CD4-positive, alpha-beta T cell treated with Interleukin-4 for 1 hour (primary cell): ENCODE measurements at regions not wholly inside any gene's neighbourhood (a gene's known extent, or its start where the extent isn't known, plus 50 kb on each side); places are given as distances from the start of the nearest gene placed in this dataset.

Experiments
- DNase-seq, 2 donors: peaks; one replicate each; pipeline ENCODE4 v3.0.0-alpha.2; 2020 to 2022

DNA sequence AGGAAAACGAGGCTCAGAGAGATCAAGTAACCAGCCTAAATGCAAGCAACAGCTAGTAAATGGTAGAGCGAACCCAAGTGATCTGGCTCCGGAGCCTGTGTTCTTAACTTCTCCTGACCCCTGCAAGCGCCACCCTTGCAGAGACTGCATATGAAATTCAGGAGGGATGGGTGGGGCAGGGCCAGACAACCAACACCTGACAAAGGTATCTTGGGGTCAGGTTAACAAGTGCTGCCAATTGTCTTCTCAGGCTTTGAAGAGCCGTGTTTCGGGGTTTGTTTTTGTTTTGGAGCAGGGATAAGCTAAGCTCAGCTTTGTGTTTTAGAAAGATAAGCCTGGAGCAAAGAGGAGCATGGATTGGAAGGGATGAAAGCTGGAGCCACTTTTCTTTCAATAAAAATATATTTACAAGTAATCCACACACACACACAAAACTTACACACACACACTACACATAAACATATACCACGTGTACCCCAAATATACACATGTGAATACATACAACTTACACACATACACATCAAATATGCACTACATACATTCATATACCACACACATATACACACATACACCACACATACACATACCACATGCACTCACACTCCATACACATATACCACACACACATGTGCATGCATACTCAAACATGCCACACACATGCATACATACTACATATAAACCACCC, 722.0 kb downstream of the DIAPH3 start:
- DNase-seq = no peak

DNA sequence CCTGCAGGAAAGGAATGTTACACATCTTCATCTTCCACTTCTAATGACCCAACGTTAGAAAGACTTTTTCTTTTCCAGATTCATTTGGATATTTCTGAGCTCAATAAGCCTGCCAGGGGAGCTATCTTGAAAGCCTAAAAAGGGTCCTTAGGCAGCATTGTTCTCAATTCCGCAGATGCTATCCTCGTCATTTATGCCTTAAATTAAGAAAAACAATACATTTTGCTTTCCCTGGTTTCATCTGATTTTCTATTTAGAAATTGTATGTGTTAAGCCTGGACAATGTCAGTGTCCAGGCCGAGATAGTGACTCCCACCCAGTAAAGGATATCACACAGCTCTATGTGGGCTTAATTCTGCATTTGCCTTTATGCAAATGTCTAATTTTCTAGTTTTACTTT, 721.3 kb downstream of the DIAPH3 start:
- no peak for DNase-seq

DNA sequence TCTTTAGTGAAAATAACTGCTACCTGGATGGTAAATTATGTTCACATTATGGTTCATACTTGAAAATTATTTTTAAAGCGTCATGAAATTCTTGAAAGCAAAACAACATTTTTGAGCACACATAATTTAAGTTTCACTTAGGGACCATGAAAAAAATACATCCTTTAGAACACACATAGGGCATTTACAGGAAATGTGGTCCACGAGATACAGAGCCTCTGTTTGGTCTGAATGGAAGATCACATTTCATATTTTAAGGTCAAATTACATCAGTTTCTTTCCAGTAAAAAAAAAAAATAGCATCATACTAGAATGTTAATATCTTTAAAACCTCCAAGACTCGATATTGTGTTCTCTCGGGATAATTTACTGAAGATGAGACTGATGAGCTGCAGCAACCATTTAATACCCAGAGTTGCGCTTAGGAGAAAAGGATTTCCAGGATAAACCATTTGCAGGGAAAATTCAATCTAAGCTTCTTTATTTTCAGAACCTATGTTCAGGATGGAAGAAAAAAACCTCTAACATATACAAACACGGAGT, 720.7 kb downstream of the DIAPH3 start:
- DNase-seq = no peak

- DNase-seq = no peak
Observed at GRCh38 chr13:59444210-59444857, 719.4 kb downstream of the DIAPH3 start.

DNA sequence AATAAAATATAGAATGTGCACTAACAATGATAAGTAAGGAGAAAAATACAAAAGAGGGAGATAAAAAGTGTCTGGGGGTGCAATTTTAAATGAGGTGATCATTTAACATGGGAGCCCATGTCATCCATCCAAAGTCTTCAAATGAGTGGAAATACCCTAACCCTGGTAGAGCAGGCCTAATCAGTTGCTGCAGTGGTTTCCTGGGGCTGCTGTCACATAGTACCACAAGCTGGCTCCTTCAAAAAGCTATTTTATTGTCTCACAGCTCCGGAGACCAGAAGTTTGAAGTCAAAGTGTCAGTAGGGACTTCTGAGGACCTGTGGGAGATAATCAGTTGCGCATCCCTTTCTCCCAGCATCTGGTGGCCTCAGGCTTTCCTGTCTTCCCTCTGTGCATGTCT, 717.9 kb downstream of the DIAPH3 start:
- DNase-seq = no peak

GRCh38 chr13:59446391-59446790, 717.3 kb downstream of the DIAPH3 start:
- DNase-seq = no peak

- DNase-seq = no peak
Observed at GRCh38 chr13:59447031-59447430, 716.7 kb downstream of the DIAPH3 start.

DNA sequence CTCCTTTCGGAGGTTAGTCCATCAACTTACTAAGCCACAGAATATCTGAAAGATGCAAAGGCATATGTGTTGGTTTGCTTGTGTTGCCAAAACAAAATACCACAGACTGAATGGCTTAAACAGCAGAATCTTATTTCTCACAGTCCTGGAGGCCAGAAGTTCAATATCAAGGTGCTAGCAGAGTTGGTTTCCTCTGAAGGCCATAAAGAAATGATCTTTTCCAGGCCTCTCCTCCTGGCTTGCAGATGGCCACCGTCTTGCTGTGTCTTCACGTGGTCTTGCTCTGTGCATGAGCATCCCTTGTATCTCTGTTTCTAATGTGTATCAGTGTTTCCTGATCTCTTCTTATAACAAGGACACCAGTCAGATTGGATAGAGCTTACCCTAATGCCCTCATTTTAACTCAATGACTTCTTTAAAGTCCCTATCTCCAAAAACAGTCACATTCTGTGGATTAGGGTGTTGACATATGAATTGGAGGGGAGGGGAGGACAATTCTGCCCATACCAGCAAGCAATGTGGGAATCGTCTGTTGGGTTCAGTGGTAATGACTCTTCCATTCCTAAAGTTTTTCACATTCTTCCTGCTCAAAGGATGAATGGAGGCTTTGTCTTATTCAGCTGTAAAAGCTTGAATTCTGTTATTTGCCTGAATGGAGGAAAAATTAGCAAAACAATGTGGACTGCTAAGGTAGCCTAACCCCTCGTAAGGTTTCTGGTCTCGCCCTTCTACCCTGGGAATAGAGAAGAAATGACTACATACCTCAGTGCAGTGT, 715.7 kb downstream of the DIAPH3 start:
- DNase-seq = no peak

GRCh38 chr13:59449750-59450149, 714.0 kb downstream of the DIAPH3 start:
- DNase-seq = no peak

DNA sequence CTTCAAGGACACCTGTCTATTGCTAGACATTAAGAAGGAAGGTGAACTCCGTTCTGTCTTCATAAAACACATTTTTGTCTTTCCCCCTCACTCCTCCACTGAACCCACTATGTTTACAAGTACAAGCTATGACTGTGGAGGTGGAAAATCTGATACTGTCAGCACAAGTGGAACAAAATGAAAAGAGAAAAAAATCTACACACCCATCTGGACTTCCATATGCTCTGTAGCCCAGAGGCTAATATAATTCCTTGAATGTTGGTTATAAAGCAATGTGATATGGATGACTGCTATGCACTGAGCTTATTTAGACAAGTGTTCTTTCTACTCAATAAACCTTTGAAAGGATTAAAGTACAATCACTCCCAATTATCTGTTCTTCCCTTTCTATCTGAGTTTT, 713.5 kb downstream of the DIAPH3 start:
- DNase-seq = no peak

- no peak for DNase-seq
Observed at GRCh38 chr13:59451236-59451635, 712.5 kb downstream of the DIAPH3 start.

GRCh38 chr13:59452189-59452890, 711.4 kb downstream of the DIAPH3 start:
- DNase-seq = no peak

- DNase-seq = no peak
Observed at GRCh38 chr13:59458908-59459579, 704.7 kb downstream of the DIAPH3 start.

DNA sequence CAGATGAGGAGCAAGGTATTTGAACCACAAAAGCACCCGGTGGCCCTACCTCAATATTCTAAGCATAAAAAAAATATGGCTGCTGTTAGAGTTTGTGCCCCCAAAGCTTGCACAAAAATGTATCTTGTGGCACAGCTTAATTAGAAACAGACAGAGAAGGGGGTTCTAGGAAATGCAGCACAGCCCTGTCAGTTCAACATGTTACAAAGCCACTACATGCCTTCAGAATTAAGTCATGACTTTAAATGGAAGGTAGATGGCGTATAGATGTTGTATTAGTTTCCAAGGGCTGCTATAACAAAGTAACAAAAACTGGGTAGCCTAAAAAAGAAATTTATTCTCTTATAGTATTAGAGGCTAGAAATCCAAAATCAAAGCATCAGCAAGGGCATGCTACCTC, 703.8 kb downstream of the DIAPH3 start:
- no peak for DNase-seq

DNA sequence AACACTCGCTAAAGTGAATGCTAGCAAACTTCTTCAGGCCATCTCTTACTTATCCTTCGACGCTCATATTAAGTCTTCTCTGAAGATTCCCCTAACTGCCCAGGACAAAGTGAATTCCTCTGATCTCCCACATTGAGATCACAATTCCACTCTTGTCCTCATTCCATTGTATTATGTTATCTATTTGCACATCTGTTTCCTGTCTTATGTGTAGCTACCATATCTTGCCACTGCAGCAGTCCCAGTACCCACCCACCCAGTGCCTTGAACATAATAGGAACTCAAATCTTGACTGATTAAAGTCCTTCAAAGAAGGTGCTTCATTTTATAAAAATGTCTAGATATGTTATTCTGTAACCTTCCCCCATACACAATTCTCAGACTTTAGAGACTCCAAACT, 702.3 kb downstream of the DIAPH3 start:
- no peak for DNase-seq

- DNase-seq = no peak
Observed at GRCh38 chr13:59463023-59463422, 700.7 kb downstream of the DIAPH3 start.

DNA sequence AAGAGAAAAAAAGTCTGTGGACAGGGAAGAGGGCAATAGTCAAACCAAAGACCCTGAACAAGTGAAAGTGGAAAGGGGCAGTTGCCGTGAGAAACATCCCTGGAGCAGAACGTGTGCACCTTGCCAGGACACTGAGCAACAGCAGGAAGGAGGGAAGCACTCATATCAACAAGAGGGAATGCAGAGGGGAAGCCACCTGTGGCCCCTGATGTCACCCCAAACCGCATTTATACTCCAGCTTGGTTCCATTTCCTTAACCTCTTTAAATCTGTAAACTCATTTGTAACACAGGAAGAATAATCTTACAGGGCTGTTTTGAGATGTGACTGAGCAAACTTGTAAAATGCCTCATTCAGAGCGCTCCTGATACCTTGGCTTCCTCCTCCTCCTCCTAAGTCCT, 698.8 kb downstream of the DIAPH3 start:
- no peak for DNase-seq

DNA sequence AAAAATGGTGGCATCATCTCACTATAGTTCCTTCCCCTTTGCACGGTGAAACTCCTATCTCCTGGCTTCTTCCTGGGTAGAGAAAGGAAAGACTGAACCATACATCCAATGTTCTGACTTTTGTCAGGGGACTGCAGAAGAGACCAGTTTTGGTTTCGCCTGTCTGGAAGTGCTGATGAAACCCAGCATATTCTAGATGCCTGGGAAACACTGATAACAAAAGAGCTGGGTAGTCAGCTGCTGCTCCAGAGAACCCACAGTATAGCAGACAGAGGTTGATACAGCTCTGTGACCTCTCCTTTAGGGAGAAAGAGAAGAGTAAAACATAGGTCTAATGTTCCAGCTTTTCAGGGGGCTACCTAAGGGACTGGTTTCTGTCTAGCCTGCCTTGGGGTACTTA, 695.3 kb downstream of the DIAPH3 start:
- DNase-seq = no peak

DNA sequence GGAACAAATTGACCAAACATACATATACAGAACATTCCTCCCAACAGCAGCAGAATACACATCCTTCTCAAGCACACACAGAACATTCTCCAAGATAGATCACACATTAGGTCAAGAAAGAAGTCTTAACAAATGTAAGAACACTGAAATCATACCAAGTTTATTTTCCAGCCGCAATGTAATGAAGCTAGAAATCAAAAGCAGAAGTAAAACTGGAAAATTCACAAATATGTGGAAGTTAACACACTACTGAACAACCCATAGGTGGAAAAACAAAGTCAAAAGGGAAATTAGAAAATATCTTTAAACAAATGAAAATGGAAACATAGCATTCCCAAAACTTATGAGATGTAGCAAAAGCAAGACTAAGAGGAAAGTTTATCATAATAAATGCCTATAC, 692.6 kb downstream of the DIAPH3 start:
- DNase-seq = no peak

- no peak for DNase-seq
Observed at GRCh38 chr13:59472134-59472533, 691.6 kb downstream of the DIAPH3 start.

GRCh38 chr13:59474696-59475095, 689.0 kb downstream of the DIAPH3 start:
- no peak for DNase-seq

DNA sequence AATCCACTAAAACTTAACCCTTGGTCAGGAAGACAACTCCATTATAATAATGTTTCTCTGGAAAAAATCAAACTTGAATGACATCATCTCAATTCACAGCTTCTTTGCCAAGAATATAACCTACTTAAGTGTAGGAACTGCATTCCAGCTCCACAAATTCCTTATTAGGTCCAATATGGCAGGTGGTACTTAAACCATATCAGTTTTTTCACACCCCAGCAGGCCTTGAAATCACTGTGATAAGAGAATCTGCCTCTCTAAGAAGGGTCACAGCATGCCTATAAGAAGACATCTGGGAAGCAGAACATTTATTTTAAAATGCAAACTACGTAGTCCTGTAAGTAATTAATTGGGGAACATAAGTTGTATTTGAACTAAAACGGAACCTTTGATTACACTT, 687.8 kb downstream of the DIAPH3 start:
- DNase-seq = no peak

DNA sequence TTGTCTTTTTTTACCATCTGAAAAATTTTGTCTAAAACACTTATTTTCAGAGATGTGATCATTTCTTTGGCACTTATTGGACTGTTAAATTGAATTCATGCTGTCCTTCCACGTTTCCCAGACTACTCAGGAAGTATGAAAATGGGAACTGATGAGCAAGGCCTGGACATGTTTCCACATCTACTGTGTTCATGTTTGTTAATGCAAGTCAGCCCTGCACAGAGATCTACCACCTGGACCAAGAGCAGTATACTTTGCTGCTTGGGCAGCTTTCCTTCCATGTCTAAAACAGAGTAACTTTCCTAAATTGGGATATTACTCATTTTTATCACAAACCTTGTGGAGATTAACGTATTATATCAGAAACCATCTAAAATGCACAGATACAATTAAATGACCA, 687.4 kb downstream of the DIAPH3 start:
- no peak for DNase-seq
